Activated CD8-positive, alpha-beta T cell treated with anti-CD3 and anti-CD28 coated beads, Interleukin-2, amount 10 ng/mL, durations not matched to agents 7 days and 5 days (primary cell): ENCODE measurements at regions not wholly inside any gene's neighbourhood (a gene's known extent, or its start where the extent isn't known, plus 50 kb on each side); places are given as distances from the start of the nearest gene placed in this dataset.

Experiments
- ATAC-seq: fragments of 150-1000 bp; cut with Tn5 transposase; one replicate; pipeline ENCODE4 v1.10.0; 2021; ENCODE audit warnings: moderate library complexity
- CTCF ChIA-PET: fragments of 350-600 bp; sonication (Branson Sonifier 250); formaldehyde crosslinking; loops from one replicate; lab custom pipeline; 2021; ENCODE audit warnings: antibody characterized with exemption; lab: Charles Lee
- POLR2A ChIA-PET: fragments of 350-600 bp; sonication (Branson Sonifier 250); formaldehyde crosslinking; loops from one replicate; lab custom pipeline; 2021; ENCODE audit warnings: antibody characterized with exemption; lab: Charles Lee
- DNase-seq: peaks from one replicate; pipeline ENCODE4 v3.0.0-alpha.2; 2020
- H3K27ac Mint-ChIP-seq: one replicate; pipeline ENCODE4 v1.8.0; 2021; ENCODE audit warnings: mild to moderate bottlenecking, mixed read lengths
- H3K27me3 Mint-ChIP-seq: one replicate; pipeline ENCODE4 v1.8.0; 2021; ENCODE audit warnings: low read depth, mixed read lengths
- H3K36me3 Mint-ChIP-seq: one replicate; pipeline ENCODE4 v1.8.0; 2021; ENCODE audit warnings: low read depth, mixed read lengths
- H3K4me1 Mint-ChIP-seq: one replicate; pipeline ENCODE4 v1.8.0; 2021; ENCODE audit warnings: low read depth, mixed read lengths
- H3K4me3 Mint-ChIP-seq: one replicate; pipeline ENCODE4 v1.8.0; 2021; ENCODE audit warnings: mild to moderate bottlenecking, mixed read lengths
- H3K9me3 Mint-ChIP-seq: one replicate; pipeline ENCODE4 v1.8.0; 2022; ENCODE audit warnings: mixed read lengths; ENCODE audit not compliant: insufficient read depth

DNA sequence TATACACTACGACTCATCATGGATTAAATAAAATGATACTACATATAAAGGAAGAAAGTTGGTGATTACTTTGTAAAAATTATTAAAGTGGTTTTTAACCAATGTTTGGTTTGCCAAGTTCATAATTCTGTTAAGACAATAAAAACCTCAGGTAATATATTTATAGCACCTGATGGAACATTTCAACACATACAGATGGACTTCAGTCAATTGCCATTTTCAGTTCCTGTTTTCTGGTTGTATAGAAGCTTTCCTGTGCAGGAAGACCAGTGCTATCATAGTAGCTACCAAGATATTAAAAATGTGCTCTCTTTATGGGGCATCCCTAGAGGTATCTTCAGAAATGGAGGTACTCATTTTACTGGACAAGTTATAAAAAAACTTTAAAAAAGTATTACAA, 1686.4 kb downstream of the GRIK2 start:
- no peaks in the 10 kb centered on the region for H3K36me3 Mint-ChIP-seq
- CTCF ChIA-PET: no interaction called here
- no peak for ATAC-seq
- POLR2A ChIA-PET: no interaction called here
- H3K27me3 Mint-ChIP-seq: no peaks in the 10 kb centered on the region
- H3K4me1 Mint-ChIP-seq: no peaks in the 10 kb centered on the region
- DNase-seq: no peak
- H3K4me3 Mint-ChIP-seq: no peak overlapping the region
- H3K27ac Mint-ChIP-seq: no peak overlapping the region
- H3K9me3 Mint-ChIP-seq: no peaks in the 10 kb centered on the region

DNA sequence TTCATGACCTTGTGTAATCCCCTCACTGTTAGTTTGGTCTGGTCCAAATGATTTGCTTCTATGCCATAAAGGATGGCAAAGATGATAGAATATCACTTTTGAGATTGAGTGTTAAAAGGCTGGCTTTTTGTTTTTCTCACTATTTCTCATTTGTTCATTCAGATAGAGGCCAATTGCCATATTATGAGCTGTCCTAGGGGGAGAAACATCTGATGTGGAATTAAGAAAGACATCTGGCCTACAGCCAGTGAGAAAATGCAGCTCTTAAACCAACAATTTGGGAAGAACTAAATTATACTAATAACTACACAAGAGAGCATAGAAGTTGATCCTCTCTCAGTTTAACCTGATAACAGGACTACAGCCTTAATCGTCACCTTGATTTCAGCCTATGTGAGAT, 1668.6 kb downstream of the GRIK2 start:
- H3K27ac Mint-ChIP-seq: no peak overlapping the region
- H3K9me3 Mint-ChIP-seq: peaks cover 15% of the 10 kb centered on the region
- no peak for ATAC-seq
- no peak overlapping the region for H3K4me3 Mint-ChIP-seq
- CTCF ChIA-PET: no interaction called here
- H3K27me3 Mint-ChIP-seq: no peaks in the 10 kb centered on the region
- H3K36me3 Mint-ChIP-seq: no peaks in the 10 kb centered on the region
- H3K4me1 Mint-ChIP-seq: no peaks in the 10 kb centered on the region
- DNase-seq: no peak
- POLR2A ChIA-PET: no interaction called here

DNA sequence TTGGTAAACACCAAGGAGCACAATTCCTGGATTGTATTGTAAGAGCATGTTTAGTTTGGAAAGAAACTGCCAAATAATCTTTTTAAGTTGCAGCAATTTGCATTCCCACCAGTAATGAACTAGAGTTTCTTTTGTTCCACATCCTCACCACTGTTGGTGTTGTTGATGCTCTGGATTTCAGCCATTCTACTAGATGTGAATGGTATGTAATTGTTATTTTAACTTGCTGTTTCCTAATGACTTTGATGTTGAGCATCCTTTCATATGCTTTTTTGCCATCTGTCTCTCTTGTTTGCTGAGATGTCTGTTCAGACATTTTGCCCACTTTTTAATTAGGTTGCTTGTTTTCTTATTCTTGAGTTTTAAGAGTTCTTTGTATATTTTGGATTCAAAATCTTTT, 1654.1 kb downstream of the GRIK2 start:
- Mint-ChIP-seq H3K36me3 (no peaks in the 10 kb centered on the region), H3K27ac (no peak overlapping the region), H3K4me1 (no peaks in the 10 kb centered on the region), H3K27me3 (no peaks in the 10 kb centered on the region), H3K4me3 (no peak overlapping the region), H3K9me3 (peaks cover 4% of the 10 kb centered on the region)
- ChIA-PET POLR2A (no interaction called here), CTCF (no interaction called here)
- DNase-seq (no peak), ATAC-seq (no peak)

DNA sequence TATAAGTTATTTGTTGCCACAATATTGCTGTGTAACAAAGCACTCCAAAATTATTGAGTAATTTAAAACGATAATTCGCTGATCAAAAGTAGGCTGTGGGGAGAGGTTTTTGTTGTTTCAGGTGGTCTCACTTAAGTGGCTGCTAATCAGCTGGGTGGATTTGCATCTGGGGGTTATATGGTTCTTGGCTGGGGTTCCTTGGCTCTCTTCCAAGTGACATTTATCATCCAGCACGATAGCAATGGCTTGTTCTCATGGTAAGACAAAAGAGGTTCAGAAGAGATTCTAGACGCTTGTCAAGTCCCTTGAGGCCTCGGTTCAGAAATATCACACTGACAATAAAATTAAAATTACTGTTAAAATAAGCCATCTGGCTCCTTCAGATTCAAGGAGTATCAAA, 1648.8 kb downstream of the GRIK2 start:
- CTCF ChIA-PET: no interaction called here

DNA sequence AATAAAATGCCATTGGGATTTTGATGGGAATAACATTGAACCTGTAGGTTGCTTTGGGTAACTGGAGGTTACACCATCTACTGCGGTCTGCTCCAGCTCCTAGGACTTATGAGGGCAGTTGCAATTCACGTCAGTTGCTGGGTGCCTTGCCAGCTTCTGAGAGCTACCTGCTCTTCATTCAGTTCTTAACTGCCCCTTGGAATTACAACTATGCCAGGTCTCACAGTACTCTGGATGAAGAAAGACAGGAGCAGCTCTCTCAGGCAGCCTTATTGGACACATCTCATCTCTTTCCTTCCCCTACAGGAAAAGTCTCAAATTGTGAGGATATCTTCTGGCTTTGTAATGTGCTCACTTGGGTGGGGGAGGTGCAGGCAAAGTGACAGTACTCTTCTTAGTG, 1643.3 kb downstream of the GRIK2 start:
- no peak for DNase-seq
- no peaks in the 10 kb centered on the region for H3K4me1 Mint-ChIP-seq
- ATAC-seq: no peak
- POLR2A ChIA-PET: no interaction called here
- H3K27me3 Mint-ChIP-seq: no peaks in the 10 kb centered on the region
- no peaks in the 10 kb centered on the region for H3K36me3 Mint-ChIP-seq
- no peaks in the 10 kb centered on the region for H3K9me3 Mint-ChIP-seq
- CTCF ChIA-PET: no interaction called here
- H3K4me3 Mint-ChIP-seq: no peak overlapping the region
- H3K27ac Mint-ChIP-seq: no peak overlapping the region

More for the DNA sequence above, 1648.8 kb downstream of the GRIK2 start:
- POLR2A ChIA-PET: no interaction called here
- Mint-ChIP-seq H3K27me3 (no peaks in the 10 kb centered on the region), H3K4me1 (no peaks in the 10 kb centered on the region), H3K4me3 (no peak overlapping the region), H3K27ac (no peak overlapping the region), H3K36me3 (no peaks in the 10 kb centered on the region), H3K9me3 (no peaks in the 10 kb centered on the region)
- DNase-seq: no peak
- ATAC-seq: no peak

DNA sequence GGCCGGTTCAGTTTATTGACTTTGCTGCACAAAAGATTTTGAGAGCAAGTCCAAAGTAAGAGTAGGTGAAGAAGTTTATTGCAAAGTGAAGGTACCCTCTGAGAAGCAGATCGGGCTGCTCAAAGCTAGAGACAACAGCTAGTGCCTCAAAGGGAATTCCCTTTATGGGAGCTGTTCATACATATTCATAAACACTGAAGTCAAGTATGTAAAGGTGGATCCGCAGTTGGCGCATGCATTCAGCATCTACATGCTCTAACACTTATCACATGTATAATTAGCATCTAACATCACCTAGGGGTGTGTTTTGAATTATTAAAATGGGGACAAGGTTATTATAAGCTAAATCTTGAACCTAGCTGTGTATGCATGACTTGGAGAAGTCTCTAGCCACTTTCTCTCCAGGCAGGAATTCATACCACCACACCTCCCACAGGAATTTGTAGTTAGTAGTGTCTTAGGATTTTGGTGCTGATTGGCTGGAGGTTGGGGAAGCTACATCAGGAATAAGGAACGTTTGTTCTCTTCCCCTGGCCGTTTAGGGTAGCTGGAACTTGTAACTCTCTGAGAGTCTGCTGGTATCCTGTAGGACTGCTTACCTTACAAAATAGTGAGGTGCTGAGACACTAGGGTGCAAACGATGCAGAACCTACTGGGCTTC, 1633.9 kb downstream of the GRIK2 start:
- Mint-ChIP-seq H3K27ac (no peak overlapping the region), H3K4me1 (no peaks in the 10 kb centered on the region), H3K36me3 (no peaks in the 10 kb centered on the region), H3K4me3 (no peak overlapping the region), H3K9me3 (no peaks in the 10 kb centered on the region), H3K27me3 (no peaks in the 10 kb centered on the region)
- ChIA-PET POLR2A (no interaction called here), CTCF (no interaction called here)
- ATAC-seq (no peak), DNase-seq (no peak)

DNA sequence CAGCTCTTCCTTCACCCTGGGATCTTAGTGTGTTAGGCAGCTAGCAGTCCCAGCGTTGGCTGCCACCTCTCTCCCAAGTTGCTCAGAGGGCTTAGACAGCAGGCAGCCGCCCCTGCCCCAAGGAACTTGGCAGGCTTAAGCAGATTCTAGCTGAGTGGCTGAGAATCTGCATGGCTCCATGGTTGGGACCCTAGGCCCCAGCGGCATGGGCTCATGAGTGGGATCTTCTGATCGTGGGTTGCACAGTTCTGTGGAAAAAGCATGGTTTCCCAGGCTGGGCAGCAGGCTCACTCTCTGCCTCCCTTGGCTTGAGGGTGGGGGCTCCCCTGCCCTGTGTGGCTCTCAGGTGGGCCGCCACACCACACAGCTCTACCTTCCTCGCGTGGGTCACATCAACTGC, 1624.9 kb downstream of the GRIK2 start:
- POLR2A ChIA-PET: no interaction called here
- Mint-ChIP-seq H3K36me3 (no peaks in the 10 kb centered on the region), H3K9me3 (peaks cover 12% of the 10 kb centered on the region), H3K4me1 (no peaks in the 10 kb centered on the region), H3K4me3 (no peak overlapping the region), H3K27ac (no peak overlapping the region), H3K27me3 (no peaks in the 10 kb centered on the region)
- CTCF ChIA-PET: no interaction called here
- ATAC-seq (no peak), DNase-seq (no peak)

DNA sequence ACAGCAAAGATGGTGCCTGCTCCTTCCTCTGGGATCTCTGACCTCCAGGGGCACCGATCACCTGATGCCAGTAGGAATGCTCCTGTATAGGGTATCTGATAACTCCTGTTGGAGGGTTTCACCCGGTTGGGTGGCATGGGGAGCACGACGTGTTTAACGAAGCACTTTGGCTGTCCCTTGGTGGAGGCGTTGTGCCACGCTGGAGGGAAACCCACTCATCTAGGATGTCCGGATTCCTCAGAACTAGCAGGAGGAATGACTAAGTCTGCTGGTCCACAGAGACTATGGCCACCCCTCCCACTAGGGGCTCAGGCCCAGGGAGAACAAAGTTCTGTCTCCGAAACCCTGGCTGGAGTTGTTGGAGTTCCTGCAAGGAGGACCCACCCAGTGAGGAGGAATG, 1624.4 kb downstream of the GRIK2 start:
- H3K36me3 Mint-ChIP-seq: no peaks in the 10 kb centered on the region
- POLR2A ChIA-PET: no interaction called here
- CTCF ChIA-PET: no interaction called here

DNA sequence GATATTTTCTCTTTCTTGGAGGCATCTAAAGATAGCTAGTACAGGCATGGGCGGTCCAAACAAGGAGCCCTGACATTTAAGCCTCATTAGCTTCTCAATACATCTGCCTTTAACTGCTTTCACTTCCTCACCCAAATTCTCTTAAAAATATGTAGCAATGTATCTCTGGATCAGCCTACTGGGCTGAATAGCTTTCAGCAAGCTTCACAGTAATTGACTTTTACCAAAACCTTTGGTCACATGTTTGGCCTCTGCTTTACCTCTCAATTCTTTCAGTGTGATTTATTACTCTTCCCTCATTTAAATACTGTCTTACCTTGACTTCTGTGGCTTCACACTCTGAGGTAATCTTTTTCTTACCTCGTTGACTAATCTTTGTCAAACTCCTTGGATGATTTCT, 1618.1 kb downstream of the GRIK2 start:
- H3K27ac Mint-ChIP-seq: no peak overlapping the region
- ATAC-seq (no peak), DNase-seq (no peak)
- H3K36me3 Mint-ChIP-seq: no peaks in the 10 kb centered on the region
- peaks cover 15% of the 10 kb centered on the region for H3K9me3 Mint-ChIP-seq
- no peak overlapping the region for H3K4me3 Mint-ChIP-seq
- no peaks in the 10 kb centered on the region for H3K4me1 Mint-ChIP-seq
- CTCF ChIA-PET: no interaction called here
- POLR2A ChIA-PET: no interaction called here
- no peaks in the 10 kb centered on the region for H3K27me3 Mint-ChIP-seq

More for the DNA sequence above, 1624.4 kb downstream of the GRIK2 start:
- Mint-ChIP-seq H3K27ac (no peak overlapping the region), H3K9me3 (peaks cover 12% of the 10 kb centered on the region), H3K4me3 (no peak overlapping the region), H3K4me1 (no peaks in the 10 kb centered on the region), H3K27me3 (no peaks in the 10 kb centered on the region)
- DNase-seq: no peak
- ATAC-seq: no peak

DNA sequence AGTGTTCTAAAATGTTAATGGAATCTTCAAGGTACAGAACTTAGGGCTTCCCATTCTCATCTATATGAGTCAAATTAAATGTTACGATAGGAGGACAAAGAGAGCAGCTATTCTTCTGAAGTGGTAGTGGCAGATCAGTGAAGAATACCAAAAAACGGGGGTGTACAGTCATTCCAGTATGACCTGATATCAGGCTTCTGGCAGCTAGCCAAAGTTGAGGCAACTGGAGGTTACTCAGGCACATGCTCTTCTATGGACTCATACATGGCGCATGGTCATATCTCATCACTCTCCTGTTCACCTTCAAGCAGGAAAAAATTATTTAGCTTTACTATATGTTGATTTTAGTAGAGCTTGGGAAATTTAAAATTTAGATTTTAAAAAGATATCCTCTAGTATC, 1608.8 kb downstream of the GRIK2 start:
- CTCF ChIA-PET: no interaction called here
- Mint-ChIP-seq H3K27me3 (no peaks in the 10 kb centered on the region), H3K27ac (no peak overlapping the region), H3K4me3 (no peak overlapping the region), H3K36me3 (no peaks in the 10 kb centered on the region), H3K4me1 (no peaks in the 10 kb centered on the region), H3K9me3 (peaks cover 6% of the 10 kb centered on the region)
- ATAC-seq (no peak), DNase-seq (no peak)
- POLR2A ChIA-PET: no interaction called here

DNA sequence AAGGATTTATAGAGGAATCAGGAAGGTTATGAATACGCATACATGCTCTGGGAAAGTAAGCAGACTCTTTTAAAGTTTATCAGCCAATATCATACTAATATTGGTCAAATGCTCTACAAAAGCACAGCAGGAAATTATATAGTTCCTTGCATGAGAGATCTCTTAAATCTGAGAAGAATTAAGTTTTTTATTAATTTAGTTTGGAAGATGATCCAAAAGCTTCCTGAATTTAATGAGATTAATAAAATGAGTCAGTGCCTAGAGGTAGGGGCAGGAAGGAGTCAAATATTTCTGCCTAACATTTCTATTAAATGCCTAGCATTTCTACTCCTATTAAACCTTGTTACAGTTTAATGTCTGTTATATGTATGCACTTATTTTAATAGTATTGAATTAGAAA, 1608.2 kb downstream of the GRIK2 start:
- Mint-ChIP-seq H3K4me1 (no peaks in the 10 kb centered on the region), H3K27me3 (no peaks in the 10 kb centered on the region), H3K36me3 (no peaks in the 10 kb centered on the region), H3K27ac (no peak overlapping the region), H3K9me3 (peaks cover 6% of the 10 kb centered on the region), H3K4me3 (no peak overlapping the region)
- ChIA-PET POLR2A (no interaction called here), CTCF (no interaction called here)
- DNase-seq: no peak
- ATAC-seq: no peak

DNA sequence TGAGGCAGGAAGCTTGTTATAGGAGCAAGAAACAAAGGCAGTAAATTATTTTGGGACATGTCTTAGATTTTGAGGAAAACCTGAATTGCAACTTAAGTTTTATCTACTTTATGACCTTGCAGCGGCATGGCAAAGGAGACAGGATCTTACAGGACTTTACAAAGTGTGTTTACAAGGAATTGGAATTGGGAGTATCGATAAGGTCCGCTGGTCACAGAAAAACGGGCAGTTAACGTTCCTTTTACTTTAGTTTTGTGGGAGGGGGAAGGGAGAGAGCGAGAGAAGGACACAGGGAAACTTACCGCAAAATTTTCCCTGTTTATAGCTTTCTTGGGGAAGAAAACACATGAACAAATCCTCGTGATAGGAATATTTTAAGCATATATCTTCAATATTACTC, 1607.2 kb downstream of the GRIK2 start:
- Mint-ChIP-seq H3K9me3 (peaks cover 6% of the 10 kb centered on the region), H3K4me3 (no peak overlapping the region), H3K4me1 (no peaks in the 10 kb centered on the region), H3K27ac (no peak overlapping the region), H3K36me3 (no peaks in the 10 kb centered on the region), H3K27me3 (no peaks in the 10 kb centered on the region)
- no peak for ATAC-seq
- ChIA-PET CTCF (no interaction called here), POLR2A (no interaction called here)
- no peak for DNase-seq

DNA sequence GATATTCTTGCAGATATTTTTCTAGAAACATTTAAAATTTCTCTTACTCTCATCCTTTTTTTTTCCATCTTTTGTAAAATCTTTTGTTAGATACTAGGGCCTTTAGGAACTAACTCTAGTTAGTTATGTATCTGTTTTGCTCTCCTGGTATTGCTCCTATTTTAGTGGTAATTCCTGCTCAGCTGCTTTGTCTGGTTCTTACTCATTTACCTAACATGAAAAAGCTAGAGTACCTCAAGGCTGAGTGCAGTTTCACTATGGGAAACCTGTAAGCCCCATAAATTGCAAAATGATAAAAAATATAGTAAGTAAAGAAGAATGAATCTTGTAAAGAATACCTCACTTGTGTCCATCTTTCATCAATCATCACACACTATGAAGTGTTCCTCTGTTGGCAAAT, 1602.0 kb downstream of the GRIK2 start:
- Mint-ChIP-seq H3K36me3 (no peaks in the 10 kb centered on the region), H3K4me3 (no peak overlapping the region), H3K4me1 (no peaks in the 10 kb centered on the region), H3K27ac (no peak overlapping the region), H3K9me3 (peaks cover 6% of the 10 kb centered on the region), H3K27me3 (no peaks in the 10 kb centered on the region)
- POLR2A ChIA-PET: no interaction called here
- no peak for ATAC-seq
- no peak for DNase-seq
- CTCF ChIA-PET: no interaction called here
